NAMALWA (cell line): ENCODE measurements at regions not wholly inside any gene's neighbourhood (a gene's known extent, or its start where the extent isn't known, plus 50 kb on each side); places are given as distances from the start of the nearest gene placed in this dataset.

ENCODE experiments used
- DNase-seq: peaks from one replicate; pipeline ENCODE4 v3.0.0-alpha.2; 2015; ENCODE audit warnings: low spot score

DNA sequence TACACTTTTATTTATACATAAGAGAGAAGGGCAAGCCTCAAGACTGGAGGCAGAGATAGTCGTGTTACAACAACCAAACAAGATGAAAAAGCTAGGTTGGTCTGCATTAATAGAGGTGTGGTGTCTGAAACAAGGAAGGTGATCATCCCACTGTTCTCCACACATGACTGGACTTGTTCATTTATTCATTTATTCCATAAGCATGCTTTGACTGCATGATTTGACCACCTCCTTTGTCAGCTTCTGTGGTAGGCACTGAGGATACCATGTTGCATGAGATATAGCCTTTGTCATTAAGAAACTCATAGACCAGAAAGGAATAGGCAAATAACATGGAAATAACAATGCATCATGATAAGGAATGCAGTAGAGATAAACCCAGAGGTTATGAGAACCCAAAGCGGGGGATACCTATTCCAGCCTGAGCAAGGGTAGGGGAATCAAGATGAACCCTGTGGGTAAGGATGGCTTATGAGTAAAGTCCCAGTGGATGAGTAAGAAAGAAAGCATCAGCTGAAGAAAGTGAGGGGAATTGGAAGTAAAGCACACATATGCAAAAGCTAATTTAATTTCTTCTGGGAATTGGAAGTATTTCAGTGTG is 173.7 kb upstream of the FGGY start:
- no peak for DNase-seq

DNA sequence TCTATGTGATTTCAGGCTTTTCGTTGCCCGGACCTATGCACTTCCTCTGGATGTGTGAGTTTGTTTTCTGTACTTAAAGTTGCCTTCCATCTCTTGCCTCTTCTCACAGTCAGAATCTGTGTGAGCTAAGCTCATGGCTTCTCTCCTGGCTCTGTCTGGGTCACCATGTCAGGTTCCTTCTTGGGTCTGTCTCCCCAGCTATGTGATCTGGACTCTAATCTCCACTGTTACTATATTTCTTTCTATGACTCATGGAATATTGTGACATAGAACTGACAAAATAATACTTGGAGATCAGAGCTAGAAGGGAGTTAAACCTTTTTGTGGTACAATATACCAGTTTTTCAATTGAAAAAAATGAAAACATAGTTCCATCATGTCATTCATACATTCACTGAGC is 172.7 kb upstream of the FGGY start:
- no peak for DNase-seq

DNA sequence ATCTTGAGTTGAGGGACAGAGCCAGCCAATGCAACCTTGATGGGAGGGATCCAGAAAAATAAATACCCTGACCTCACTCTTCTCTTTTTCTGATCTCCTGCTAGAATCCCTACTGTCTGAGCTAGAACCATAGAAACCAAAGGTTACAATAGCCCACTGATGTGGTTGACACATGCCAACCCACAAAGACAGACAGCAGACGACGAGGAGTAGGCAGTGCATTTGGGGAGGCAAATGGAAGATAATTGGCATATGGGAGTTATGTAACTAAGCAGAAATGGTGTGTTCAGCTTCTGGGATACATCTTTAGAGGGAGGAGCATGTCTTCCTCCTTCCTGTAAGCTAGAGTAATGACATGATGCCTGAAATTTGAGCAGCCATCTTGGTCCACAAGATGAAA is 171.7 kb upstream of the FGGY start:
- no peak for DNase-seq

DNA sequence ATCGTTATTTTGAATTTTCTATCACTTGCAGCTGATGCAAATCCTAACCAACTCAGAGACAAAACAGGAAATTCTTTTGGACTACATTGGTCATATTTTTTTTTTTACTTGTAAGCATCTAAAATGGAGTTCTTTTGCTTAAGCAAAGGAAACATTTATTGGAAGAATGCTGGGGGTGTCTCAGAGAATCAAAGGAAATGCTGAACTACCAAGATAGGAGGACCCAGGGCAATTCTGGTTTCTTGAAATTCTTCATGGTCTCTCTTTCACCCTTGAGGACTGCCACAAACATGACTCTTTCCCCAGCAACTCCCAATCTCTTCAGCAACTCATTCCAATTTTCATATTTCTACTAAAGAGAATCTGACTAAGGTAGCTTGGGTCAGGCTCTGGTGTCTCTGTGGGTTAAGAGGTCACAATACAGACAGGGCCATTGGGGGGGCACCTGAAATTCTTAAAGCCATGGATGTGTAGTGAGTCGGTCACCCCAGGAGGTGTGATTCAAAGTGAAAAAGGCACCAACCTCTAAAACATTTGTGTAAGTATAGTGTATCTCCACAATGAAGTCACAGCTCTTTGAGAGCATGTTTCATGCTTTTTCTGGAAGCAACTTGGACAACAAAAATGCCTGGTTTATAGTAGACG is 171.1 kb upstream of the FGGY start:
- no peak for DNase-seq

DNA sequence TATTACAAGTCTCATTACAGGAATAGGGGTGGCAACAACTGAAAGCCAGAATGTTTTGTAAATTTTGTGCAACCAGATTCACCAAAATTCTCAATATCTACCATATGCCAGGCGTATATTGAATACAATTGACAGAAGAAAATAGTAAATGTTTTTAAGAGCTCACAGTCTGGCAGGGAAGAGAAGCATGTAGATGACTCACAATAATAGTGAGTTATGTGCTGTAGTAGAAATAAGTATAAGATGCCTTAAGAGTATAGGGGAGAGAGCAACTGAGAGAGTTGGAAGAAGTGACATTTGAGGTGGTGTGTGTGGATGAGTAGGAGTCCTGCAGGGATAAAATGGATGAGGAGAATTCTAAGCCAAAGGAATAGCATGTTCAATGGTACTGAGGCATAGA is 170.5 kb upstream of the FGGY start:
- DNase-seq: no peak

DNA sequence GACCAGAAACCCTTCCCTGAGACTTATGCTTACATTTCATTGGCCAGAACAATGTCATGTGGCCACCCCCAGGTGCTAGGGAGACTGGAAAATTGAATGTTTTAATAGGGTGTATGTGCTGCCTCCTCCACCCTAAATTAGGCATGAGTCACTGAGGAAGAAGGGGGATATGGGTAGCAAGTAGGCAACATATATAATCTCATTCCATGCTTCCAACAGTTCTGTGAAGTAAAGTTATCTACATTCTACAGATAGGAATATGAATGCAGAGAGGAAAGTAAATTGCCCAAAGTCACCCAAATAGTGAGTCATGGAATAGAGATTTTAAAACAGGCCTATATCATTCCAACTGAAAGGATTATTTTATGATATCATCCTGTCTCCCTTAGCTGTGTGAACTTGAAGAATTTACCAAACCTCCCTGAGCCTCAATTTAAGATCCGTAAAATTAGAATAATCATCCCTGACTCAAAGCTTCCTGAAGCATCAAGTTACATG is 168.6 kb upstream of the FGGY start:
- no peak for DNase-seq

DNA sequence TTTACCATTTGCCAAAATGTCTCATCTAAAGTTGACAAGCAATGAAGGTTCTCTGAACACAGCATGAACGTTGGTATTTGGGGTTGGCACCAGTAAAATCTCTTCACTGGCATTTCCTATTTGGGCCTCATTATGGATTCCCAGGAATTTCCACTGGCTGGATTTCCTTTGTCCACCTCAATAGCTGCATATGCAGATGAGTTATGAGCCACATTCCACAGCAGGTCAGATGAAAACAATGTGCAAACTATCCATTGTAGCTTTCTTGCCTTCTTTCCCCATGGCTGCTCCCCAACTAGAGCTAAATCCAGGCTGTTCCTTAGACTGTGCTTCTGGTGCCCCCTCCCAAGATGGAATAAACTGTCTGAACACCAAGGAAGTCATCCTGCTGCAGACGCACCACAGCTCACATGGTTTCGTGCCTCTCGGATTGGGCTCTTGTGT is 168.1 kb upstream of the FGGY start:
- no peak for DNase-seq

DNA sequence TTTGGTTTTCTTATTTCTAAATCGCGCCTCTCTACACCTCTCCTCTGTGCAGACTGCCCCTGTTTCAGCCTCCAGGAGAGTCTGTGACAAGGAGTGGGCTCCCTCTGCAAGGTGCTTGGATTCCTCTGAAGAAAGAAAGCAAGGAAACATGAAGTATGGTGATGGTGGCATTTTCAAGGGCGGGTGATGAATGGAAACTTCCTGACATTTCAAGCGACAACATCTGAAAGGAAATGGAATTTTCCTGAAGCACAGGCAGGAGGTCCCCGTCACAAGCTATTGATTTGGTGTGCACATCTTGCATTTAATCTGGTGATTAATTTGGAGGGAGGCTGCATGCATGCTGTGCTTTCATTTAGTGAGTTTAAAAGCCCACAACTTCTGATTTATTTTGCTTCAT is 164.6 kb upstream of the FGGY start:
- no peak for DNase-seq

DNA sequence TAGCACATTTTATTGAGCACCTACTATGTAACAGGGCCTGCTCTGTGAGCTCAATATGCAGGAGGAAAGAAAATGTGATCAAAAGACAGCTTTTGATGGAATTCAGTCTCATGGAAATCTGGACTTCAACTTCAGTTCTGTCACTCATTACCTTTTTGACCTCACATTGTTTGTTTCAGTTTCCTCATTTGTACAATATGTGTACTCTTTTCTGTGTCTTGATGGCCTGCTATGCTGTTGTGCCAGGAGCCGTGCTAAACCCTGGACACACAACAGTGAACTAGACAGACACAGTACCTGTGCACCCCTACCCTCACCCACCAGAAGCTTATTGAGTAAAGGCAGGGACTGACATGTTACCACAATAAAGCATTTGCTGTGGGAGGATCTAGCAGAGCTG is 162.9 kb upstream of the FGGY start:
- DNase-seq: no peak

DNA sequence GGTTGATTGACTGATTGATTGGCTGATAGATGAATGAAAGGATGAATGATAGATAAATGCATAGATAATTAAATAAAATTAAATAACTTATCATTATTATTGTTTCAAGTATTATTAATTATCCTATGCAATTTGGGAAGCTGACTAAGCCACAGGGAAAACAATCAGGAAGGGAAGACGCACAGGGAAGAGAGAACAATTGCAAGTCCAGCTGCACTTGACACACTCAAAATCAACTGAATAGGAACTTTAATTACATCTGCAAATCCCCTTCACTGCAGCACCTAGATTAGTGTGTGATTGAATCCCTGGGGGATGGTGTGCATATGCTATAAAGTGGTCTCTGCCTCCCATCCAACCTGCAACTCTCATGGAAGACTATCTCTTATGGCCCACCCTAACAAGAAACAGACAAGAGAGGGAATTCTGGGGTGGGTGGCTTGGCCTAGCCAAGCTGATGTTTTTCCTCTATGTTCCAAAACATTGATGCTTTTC is 161.1 kb upstream of the FGGY start:
- no peak for DNase-seq

DNA sequence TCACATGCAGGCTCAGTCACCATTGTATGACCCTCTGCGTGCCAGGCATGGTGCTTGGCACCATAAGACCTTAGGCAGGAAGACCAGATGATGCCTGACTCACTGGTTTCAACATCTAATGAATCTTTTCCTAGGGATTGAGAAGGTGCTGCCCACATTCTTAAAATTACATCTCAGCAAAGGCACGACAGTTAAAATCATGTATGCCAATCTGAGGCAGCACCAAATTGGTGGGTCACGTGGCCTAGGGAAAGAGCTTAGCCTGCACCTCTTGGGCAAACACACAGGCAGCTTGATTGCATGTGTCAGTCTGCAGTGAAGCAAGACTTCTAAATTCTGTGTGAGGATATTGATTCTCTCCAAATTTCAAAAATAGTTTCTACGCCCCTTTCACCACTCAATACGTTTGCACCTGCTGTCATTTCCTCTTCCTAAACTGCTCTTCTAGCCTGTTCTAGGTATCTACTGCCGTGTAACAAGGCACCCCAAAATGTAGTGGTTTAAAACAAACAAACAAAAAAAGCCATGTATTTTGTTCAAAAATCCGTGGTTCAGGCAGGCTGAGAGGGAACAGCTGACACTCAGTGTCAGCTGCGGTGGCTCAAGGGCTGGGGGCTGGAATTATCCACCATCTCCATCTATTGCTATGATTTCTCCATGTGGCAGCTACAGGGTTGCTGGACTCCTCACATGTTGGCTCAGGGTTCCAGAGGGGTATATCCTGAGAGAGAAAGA is 160.2 kb upstream of the FGGY start:
- no peak for DNase-seq

DNA sequence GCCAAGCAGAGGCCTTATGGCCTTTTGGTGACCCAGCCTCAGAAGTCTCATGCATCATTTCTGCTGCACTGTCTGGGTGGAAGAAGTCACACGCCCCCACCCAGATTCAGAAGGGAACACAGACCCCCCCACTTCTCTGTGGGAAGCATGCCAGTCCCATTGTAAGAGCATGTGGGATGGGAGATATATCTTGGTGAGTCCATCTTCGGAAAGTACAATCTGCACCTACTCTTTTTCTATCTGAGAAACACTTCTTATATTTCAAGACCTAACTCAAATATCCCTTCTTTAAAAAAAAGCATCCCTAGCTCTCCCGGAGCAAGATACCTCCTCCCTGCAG is 159.6 kb upstream of the FGGY start:
- DNase-seq: no peak

DNA sequence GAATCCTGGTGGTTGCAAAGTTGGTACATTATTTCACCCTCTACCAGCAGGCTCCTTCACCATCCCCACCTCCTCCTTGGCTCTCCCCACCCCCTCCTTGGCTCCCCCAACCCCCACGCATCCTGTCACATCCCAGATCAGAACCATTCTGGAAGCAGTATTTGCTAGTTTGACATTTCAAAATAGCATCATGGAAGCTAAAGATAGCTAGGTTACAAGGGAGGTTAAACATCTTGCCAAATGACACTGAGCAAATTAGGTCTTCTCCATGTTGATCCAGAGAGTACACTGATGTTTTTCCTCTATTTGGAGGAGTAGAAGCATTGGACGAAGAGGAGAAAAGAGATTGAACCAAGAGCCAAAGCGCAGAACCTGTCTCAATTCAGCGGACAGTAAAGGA is 158.9 kb upstream of the FGGY start:
- no peak for DNase-seq

DNA sequence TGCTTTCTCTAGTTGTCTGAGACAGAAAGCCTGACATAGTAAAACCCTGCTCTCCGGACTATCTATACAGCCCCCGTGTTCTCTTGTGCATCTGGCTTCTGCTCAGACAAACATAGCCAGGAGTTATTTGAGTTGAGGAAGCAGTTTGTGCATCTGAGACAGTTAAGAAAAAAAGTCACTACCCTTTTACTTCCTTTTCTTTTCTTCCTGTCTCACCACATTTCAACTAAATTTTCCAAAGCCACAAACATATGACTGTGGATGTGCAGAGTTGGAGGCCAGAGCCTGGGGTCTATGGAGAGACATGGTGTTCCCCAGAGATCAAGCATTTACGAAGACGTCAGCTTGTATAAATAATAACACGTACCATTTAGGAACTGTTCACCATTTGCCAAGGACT is 158.5 kb upstream of the FGGY start:
- DNase-seq: no peak

DNA sequence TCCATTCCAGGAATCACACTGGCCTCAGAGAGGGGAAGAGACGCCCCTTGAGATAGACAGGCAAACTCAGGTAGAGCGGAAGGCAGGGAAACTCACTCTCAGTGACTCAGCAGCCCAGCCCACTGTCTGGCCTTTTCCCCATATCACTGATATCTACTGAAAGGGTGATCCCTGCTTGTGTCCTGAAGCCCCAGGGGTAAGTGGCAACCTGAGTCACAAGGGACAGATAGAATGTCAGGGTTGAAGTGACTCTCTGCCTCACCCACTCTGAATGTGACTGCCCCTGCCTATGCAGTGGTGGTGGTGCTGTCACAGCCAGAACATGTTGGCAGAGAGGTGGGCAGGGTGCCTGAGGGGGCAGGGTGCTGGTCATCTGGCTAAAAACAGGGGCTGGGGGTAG is 157.5 kb upstream of the FGGY start:
- DNase-seq: no peak

DNA sequence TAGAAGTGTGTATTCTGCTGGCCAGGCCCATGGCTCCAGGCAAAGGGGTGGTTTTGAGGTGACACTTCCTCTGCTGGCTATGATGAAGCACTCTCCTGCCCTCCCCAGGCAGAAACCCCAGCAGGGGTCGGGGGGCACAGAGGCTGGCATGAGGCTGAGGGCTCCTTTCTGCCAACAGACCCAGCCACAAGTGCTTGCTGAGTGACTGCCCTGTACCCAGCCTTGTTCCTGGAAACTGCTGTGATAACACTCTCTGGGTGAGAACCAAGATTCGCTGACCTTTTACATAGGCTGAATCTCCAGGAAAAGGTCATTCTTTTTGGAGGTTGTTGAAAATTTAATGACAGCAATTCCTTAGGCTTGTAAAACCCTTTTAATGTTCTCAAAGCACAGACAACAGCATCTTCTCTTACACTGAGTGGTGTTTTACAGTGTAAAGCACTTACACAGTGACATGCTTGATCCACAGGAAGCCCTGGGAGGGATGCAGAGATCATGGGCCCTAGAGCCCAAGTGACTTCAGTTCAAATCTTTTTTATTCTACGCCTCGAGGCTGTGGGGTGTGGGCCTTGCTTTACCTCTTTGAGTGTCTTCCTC is 155.5 kb upstream of the FGGY start:
- DNase-seq: no peak

DNA sequence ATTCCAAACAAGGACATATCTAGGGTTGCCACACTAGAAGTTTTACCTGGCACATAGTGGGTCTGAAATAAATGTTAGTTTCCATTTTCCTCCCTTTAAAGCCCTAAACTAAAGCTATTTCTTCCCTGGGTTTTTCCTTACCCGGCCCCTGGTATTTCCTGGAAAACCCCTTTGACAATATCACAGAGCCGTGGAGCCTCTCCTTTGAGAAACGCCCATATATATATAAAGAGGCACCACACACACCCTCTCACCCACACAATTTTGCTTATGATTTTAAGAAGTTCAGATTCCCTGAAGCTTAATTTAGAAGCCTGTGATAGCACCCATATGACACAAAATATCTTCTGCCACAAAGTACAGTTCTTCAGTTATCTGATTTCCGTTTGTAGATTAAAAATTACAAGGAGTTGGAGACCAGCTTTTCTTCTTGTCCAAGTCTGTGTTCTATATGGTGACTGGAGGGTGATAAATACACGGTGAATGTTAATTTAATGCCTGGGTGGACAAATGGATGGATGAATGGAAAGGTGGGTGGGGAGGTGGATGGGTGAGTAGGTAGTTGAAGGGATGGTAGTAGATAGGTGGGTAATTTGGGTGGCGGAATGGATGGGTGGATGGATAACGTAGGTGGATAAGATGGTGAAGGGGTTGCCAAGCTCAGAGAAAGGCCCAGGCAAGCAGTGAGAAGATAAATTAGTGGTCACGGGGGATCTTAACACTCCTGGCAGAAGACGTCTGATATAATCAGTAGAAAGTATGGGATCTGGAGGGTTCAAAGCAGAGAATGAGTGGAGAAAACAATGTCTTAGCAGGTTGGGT is 154.4 kb upstream of the FGGY start:
- DNase-seq: no peak

DNA sequence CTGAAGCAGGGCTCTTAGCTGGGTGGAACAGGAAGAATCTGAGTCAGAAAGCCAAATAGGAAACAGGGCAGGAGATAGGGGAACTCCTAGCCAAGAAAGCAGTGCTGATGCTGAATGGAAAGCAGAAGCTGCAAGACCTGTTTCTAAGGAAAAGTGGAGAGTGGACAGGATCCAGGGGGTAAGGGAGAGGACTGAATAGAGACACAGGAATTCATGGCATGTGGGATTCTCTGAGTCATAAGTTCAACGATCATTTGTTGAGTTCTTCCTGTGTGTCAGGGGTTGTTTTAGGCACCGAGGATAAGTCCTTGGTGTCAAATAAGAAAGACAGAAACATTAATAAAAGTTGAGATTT is 153.8 kb upstream of the FGGY start:
- DNase-seq: no peak

DNA sequence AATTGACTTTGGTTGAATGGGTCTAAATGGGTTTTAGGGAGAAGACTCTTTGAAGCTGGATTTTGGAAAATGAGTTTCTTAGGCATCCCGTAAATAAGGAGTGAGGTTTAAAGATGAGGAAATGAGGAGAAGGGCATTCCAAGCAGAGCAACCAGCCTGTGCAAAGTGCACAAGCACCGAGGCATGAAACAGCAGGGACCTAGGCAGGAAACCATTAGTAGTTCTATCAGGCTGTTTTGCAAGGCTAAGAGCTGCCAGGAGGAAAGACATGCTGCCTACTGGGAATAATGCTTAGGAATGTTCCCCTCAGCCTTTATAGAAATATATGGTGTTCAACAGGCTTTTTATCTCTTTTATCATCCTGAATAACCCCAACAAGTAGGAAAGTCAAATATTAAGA is 153.1 kb upstream of the FGGY start:
- no peak for DNase-seq

DNA sequence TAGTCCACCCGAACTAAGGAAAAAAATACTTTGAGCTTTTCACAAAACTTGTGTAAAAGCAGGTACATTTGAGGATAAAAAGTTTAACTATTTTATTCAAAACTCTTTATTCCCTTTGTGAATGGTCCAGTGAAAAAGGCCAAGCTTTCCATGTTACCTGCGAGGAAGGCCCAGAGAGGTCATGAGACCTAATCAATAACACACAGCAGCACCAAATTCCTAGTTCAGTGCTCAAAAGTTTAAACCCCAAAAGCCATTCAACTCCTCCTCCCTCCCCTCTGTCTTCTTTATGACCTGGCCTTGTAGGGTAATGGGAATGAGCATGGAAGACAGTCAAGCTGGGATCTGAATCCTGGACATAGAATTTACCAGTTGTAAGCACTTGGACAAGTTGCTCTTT is 151.9 kb upstream of the FGGY start:
- no peak for DNase-seq

DNA sequence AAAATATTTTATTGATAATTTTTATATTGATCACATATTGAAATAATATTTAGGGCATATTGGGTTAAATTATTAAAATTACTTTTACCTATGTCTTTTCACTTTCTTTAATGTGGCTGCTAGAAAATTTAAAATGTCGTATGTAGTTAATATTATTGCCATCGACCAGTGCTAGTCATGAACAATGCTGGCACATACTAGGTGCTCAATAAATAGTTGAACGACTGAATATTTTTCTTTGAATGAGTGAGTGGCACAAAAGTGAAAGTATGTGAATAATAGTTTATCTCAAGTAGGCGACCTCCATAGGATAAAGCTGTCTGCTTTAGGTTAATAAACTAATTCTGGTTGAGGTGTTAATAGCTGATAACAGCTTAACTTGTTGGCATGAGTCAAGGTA is 150.8 kb upstream of the FGGY start:
- DNase-seq: no peak

DNA sequence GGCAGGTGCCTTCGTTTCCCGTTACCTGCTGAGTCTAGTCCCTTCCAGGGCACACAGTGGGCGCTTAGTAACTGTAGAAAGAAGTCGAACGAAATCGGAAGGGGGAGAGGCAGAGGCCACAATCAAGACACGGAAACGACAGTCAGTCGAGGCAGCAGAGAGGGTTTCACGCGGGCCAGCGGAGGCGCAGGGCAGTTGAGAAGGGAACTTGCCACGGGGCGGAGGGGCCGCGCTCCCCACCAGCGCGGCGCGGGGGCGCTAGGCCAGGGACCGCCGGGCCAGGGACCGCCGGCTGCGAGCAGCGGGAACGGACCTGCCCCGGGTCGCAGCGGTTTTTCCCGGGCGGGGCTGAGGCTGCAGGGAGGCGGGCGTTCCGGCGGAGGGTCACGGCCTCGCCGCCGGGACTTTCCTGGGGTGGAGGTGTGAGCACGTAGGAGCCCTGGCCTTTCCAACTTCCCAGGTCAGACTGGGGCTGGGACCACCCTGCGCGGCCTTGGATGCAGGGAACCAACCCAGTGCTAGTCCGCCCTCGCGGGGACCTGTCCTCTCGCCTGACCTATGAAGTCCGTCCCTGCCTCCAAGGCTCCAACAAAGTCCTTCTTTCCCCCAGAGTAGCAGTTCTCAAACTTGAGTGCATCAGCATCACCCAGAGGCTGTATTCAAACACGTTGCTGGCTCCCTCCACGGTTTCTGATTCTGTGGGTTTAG is 150.1 kb upstream of the FGGY start:
- no peak for DNase-seq
